HUES64 (cell line): ENCODE measurements at regions not wholly inside any gene's neighbourhood (a gene's known extent, or its start where the extent isn't known, plus 50 kb on each side); places are given as distances from the start of the nearest gene placed in this dataset.

Experiments
- H3K27ac ChIP-seq: 2 replicates; pipeline ENCODE4 v1.7.0; 2013; ENCODE audit warnings: low read depth, low read length, inconsistent platforms
- H3K27me3 ChIP-seq: 2 replicates; pipeline ENCODE4 v1.6.1; 2013; ENCODE audit warnings: mild to moderate bottlenecking, low read length; ENCODE audit not compliant: insufficient read depth
- H3K36me3 ChIP-seq: 2 replicates; pipeline ENCODE4 v1.6.1; 2013; ENCODE audit warnings: mild to moderate bottlenecking, low read length; ENCODE audit not compliant: insufficient read depth
- H3K4me1 ChIP-seq: 2 replicates; pipeline ENCODE4 v1.6.1; 2013; ENCODE audit warnings: mild to moderate bottlenecking, low read length, moderate library complexity; ENCODE audit not compliant: insufficient read depth
- H3K4me3 ChIP-seq: 2 replicates; pipeline ENCODE4 v1.5.1; 2013; ENCODE audit warnings: mild to moderate bottlenecking, low read length, moderate library complexity
- H3K9ac ChIP-seq: 2 replicates; pipeline ENCODE4 v1.6.1; 2013; ENCODE audit warnings: mild to moderate bottlenecking, low read depth, low read length
- H3K9me3 ChIP-seq: 2 replicates; pipeline ENCODE4 v1.6.1; 2013; ENCODE audit warnings: low read depth, low read length; ENCODE audit not compliant: insufficient read depth
- WGBS: fragments of 150-250, 120-280 bp; methylation state at CpG from one replicate; pipeline ENCODE4 v1.1.7; 2013; ENCODE audit warnings: missing lambda C conversion rate; 5-methylcytosine and 5-hydroxymethylcytosine counted together

GRCh38 chr2:45154606-45155155 is 145.4 kb upstream of the SIX2 start:
- H3K27ac ChIP-seq, result no peak overlapping the region
- H3K9ac ChIP-seq, result no peak overlapping the region
- WGBS, result 92% methylated on average over 4 of the region's 4 CpGs
- H3K4me3 ChIP-seq, result no peak overlapping the region
- H3K4me1 ChIP-seq, result no peaks in the 10 kb centered on the region; the same call in 1 of the 2 replicates
- H3K9me3 ChIP-seq, result no peaks in the 10 kb centered on the region
- peaks cover 3% of the 10 kb centered on the region; the same call in 1 of the 2 replicates for H3K27me3 ChIP-seq
- no peaks in the 10 kb centered on the region for H3K36me3 ChIP-seq

- Histone ChIP-seq H3K4me1 (no peaks in the 10 kb centered on the region; the same call in 1 of the 2 replicates), H3K27ac (no peak overlapping the region), H3K36me3 (no peaks in the 10 kb centered on the region), H3K27me3 (peaks cover 3% of the 10 kb centered on the region; the same call in 1 of the 2 replicates), H3K9me3 (no peaks in the 10 kb centered on the region), H3K4me3 (no peak overlapping the region), H3K9ac (no peak overlapping the region)
- 100% methylated on average over 1 of the region's 1 CpG for WGBS
Measured at GRCh38 chr2:45154144-45154543, 144.9 kb upstream of the SIX2 start.

GRCh38 chr2:45153121-45153520 is 143.9 kb upstream of the SIX2 start:
- Histone ChIP-seq H3K4me3 (no peak overlapping the region), H3K9ac (no peak overlapping the region), H3K9me3 (no peaks in the 10 kb centered on the region), H3K27me3 (peaks cover 3% of the 10 kb centered on the region; the same call in 1 of the 2 replicates), H3K27ac (no peak overlapping the region), H3K36me3 (no peaks in the 10 kb centered on the region), H3K4me1 (no peaks in the 10 kb centered on the region; the same call in 1 of the 2 replicates)
- 86% methylated on average over 10 of the region's 10 CpGs for WGBS

GRCh38 chr2:45152691-45153090 is 143.4 kb upstream of the SIX2 start:
- H3K4me3 ChIP-seq, result no peak overlapping the region
- no peak overlapping the region for H3K9ac ChIP-seq
- H3K27me3 ChIP-seq, result peaks cover 3% of the 10 kb centered on the region; the same call in 1 of the 2 replicates
- no peaks in the 10 kb centered on the region for H3K36me3 ChIP-seq
- 85% methylated on average over 9 of the region's 9 CpGs for WGBS
- no peak overlapping the region for H3K27ac ChIP-seq
- no peaks in the 10 kb centered on the region; the same call in 1 of the 2 replicates for H3K4me1 ChIP-seq
- H3K9me3 ChIP-seq, result no peaks in the 10 kb centered on the region

GRCh38 chr2:45145073-45145899 is 136.0 kb upstream of the SIX2 start:
- WGBS, result 79% methylated on average over 14 of the region's 14 CpGs
- no peaks in the 10 kb centered on the region for H3K27me3 ChIP-seq
- 0 out of 2 replicates have a peak, but pooled peaks cover 3% of the 10 kb centered on the region for H3K4me1 ChIP-seq
- H3K9ac ChIP-seq, result no peak overlapping the region
- H3K27ac ChIP-seq, result no peak overlapping the region
- H3K36me3 ChIP-seq, result no peaks in the 10 kb centered on the region
- H3K9me3 ChIP-seq, result no peaks in the 10 kb centered on the region
- H3K4me3 ChIP-seq, result no peak overlapping the region

- over 99% methylated on average over 5 of the region's 5 CpGs for WGBS
Measured at GRCh38 chr2:45141883-45142866, 132.9 kb upstream of the SIX2 start.

GRCh38 chr2:45140675-45141074 is 131.4 kb upstream of the SIX2 start:
- H3K27me3 ChIP-seq, result no peaks in the 10 kb centered on the region
- no peaks in the 10 kb centered on the region for H3K9me3 ChIP-seq
- no peak overlapping the region for H3K27ac ChIP-seq
- H3K9ac ChIP-seq, result no peak overlapping the region
- WGBS, result 95% methylated on average over 3 of the region's 3 CpGs
- no peaks in the 10 kb centered on the region for H3K36me3 ChIP-seq
- H3K4me3 ChIP-seq, result no peak overlapping the region
- 0 out of 2 replicates have a peak, but pooled peaks cover 3% of the 10 kb centered on the region for H3K4me1 ChIP-seq

More at GRCh38 chr2:45141883-45142866, 132.9 kb upstream of the SIX2 start:
- Histone ChIP-seq H3K4me1 (0 out of 2 replicates have a peak, but pooled peaks cover 3% of the 10 kb centered on the region), H3K27ac (no peak overlapping the region), H3K4me3 (no peak overlapping the region), H3K27me3 (no peaks in the 10 kb centered on the region), H3K36me3 (no peaks in the 10 kb centered on the region), H3K9ac (no peak overlapping the region), H3K9me3 (no peaks in the 10 kb centered on the region)

- H3K36me3 ChIP-seq, result no peaks in the 10 kb centered on the region
- no peaks in the 10 kb centered on the region for H3K9me3 ChIP-seq
- H3K27ac ChIP-seq, result no peak overlapping the region
- no peak overlapping the region for H3K9ac ChIP-seq
- WGBS, result 65% methylated on average over 4 of the region's 4 CpGs
- peaks cover 9% of the 10 kb centered on the region for H3K4me1 ChIP-seq
- no peaks in the 10 kb centered on the region for H3K27me3 ChIP-seq
- H3K4me3 ChIP-seq, result no peak overlapping the region
Measured at GRCh38 chr2:45138904-45139303, 129.7 kb upstream of the SIX2 start.

- no peak overlapping the region for H3K9ac ChIP-seq
- no peaks in the 10 kb centered on the region for H3K9me3 ChIP-seq
- H3K27ac ChIP-seq, result no peak overlapping the region
- H3K36me3 ChIP-seq, result no peaks in the 10 kb centered on the region
- no peak overlapping the region for H3K4me3 ChIP-seq
- H3K4me1 ChIP-seq, result peaks cover 9% of the 10 kb centered on the region
- H3K27me3 ChIP-seq, result no peaks in the 10 kb centered on the region
- WGBS, result 95% methylated on average over 8 of the region's 8 CpGs
Measured at GRCh38 chr2:45137966-45138695, 128.9 kb upstream of the SIX2 start.

- WGBS, result 75% methylated on average over 3 of the region's 3 CpGs
- no peak overlapping the region for H3K4me3 ChIP-seq
- H3K36me3 ChIP-seq, result no peaks in the 10 kb centered on the region
- H3K4me1 ChIP-seq, result peaks cover 9% of the 10 kb centered on the region
- no peak overlapping the region for H3K27ac ChIP-seq
- no peaks in the 10 kb centered on the region for H3K27me3 ChIP-seq
- H3K9me3 ChIP-seq, result no peaks in the 10 kb centered on the region
- H3K9ac ChIP-seq, result no peak overlapping the region
Measured at GRCh38 chr2:45134726-45135125, 125.5 kb upstream of the SIX2 start.
